Activated CD4-positive, CD25-positive, alpha-beta regulatory T cell treated with anti-CD3 and anti-CD28 coated beads, Interleukin-2, amount 50 U/mL, for 72 hours (primary cell): ENCODE measurements at regions not wholly inside any gene's neighbourhood (a gene's known extent, or its start where the extent isn't known, plus 50 kb on each side); places are given as distances from the start of the nearest gene placed in this dataset.
A peak's percentile ranks its signal among the peaks of the same experiment; 100 is the strongest.

ENCODE experiments used
- DNase-seq: peaks from one replicate; pipeline ENCODE4 v3.0.0; 2021

DNA sequence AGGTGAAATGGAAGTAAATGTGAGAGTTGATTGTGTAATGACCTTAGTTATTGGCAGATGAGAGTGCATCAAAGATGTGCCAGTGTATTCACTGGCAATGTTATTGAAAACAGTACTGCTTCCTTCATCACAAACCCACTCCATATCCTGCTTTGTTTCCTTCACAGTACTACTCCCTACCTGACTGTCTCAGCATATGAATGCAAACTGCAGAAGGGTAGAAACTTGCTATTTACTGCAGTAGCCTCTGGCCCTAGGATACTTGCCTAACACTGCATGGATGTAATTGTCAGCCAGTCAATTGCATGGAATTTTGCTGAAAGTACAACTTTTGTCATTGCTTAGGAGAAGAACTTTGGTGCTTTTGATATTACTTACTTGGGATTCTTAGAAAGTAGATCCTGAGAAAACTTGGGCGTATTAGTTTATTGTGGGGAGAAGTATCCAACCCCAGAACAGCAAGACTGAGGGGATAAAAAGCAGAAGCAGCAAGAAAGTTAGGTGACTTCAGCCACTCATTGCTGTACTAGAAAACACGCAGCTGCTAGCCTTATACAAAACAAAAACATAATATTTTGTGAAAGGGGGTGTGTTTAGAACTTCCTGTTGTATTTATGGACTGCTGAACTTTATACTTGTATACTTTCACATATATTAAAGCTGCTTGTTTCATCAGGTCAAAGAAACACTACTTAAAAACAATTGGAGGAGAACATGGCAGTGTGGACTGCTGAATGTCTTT lies 219.0 kb downstream of the CCNG2 start:
- no peak for DNase-seq

DNA sequence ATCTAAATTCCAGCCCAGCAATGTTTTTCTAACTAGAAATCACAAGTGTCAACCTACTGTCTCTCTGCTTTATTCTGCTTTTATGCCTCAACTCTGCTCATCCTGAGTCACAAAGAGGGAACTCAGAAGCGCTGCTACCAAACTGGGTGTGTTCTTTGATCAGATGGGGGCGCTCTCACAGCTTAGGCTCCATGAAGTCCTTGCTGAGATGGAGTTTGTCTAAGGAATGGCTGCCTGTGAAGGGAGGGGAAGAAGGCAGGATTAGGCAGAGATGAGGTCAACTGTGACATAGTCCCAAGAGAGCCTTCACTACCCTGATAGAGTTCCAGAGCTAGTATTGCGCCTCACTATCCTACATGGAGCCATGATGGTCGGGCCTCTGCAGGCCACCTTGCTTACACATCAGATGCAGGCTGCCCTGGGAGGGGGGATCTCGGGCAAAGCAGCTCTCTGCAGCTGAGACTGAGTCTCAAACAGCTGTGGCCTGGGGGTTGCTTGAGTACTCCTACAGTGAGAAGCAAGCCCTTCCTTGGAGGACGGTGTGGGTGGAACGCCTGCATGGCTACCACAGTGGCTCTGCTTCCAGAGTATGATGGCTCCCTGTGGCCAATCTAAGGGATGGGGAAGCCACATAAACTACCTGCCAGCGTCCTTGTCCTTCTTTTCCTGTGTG lies 219.9 kb downstream of the CCNG2 start:
- DNase-seq, result no peak

- DNase-seq, result no peak
Measured at GRCh38 chr4:77384094-77384493, 221.5 kb upstream of the CXCL13 start.

DNA sequence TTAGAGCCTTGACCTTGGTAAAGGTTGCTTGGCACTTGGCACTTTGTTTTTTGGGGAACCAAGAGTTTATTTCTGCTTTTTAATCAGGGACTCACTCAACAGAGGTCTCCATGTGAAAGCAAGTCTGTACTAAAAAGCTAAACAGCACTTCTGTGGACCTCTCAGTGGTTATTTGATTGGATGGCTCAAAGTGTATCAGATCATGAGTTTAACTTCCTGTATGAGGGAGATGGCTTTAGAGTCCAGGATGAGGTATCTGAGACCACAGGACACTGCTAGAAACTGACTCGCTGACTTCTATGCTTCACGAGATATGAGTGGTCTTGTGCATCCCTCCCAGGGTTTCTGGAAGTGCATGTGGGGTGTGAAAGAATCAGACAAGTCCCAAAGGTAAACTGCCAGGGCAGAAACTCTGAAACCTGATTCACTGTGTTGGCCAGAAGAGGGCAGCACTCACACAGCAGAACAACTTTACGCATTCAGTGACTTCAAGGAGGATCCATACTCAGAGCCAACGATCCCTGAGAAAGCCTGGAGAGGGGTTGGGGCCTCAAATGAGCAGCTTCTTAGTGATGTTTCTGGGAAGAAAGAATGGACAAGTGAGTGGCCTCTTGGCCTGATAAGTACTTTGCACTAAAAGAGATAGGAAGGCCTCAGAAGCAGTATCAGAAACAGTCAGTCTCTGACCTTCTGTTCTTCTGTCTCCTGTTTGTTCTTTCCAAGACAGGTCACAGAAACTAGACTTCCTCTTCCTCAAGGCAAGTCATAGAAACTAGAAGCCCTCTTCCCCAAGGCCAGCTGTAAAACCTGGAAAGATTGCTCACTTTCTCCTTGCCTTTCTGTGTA lies 220.3 kb upstream of the CXCL13 start:
- DNase-seq, result peak; percentile 53

DNA sequence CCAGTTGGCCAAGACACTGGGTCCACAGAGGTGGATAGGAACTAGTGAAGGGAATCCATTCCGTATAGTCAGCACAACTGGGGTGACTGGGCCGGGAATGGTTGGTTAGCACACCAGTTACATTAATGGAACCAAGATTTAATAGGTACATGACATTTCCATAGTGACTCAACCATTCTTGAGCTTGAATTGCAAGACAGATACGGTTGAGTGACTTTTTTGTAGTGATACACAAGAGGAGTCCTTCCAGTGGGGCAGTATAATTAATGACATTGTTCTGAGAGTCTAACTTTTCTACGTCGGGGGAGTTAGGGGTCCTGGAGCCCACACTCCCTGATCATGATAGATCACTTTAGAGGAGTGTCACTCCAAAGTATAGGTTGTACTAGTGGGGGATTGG lies 211.6 kb upstream of the CXCL13 start:
- DNase-seq, result no peak

DNA sequence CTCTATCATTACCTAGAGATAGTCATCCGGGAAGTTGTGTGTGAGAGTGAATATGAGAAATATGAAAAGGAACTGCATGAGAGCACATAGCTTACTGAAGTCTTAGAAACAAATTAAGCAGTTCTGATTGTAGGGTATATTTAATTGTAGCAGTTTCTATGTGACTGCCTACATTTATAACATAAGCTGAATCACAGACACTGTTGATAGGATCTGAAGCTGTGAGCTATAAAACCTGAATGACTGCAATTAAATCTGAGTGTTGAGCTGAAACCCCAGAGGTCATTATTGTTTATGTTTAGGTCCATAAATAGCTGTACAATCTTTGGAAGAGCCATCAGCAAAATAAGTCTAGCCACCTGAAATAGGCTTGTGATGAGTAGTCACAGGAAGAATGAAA lies 210.1 kb upstream of the CXCL13 start:
- no peak for DNase-seq

GRCh38 chr4:77398256-77398655 lies 207.4 kb upstream of the CXCL13 start:
- no peak for DNase-seq

DNA sequence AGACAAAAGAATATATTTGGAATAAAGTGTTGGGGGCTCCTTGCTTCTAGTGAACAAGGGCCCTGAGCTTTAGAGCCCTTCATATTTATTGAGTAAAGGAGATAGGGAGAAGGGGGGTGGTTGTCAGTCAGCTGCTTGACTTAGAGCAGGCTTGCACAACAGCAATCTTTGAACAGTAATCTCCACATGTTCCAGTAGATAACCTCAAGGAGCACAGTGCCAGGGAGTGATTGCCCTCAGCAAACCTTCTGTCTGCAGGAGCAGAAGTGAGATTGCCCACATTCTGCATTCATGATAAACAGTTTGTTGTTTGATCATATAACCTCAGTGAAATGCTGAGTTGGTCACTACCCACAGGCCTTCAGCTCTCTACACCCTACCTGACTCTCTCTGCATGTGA lies 205.8 kb upstream of the CXCL13 start:
- no peak for DNase-seq

- DNase-seq, result no peak
Measured at GRCh38 chr4:77413766-77414165, 191.9 kb upstream of the CXCL13 start.

DNA sequence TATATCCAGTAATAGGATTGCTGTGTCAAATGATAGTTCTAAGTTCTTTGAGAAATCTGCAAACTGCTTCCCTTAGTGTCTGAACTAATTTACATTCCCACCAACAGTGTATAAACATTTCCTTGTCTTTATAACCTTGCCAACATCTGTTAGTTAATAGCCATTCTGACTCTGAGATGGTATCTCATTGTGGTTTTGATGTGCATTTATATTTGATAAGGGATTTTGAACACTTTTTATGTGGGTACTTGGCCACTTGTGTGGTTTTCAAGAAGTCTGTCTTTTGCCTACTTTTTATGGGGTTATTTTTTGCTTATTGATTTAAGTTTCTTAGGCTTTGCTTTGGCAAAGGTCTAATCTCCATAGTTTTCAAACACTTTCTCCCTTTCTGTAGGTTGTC lies 189.9 kb upstream of the CXCL13 start:
- no peak for DNase-seq

DNA sequence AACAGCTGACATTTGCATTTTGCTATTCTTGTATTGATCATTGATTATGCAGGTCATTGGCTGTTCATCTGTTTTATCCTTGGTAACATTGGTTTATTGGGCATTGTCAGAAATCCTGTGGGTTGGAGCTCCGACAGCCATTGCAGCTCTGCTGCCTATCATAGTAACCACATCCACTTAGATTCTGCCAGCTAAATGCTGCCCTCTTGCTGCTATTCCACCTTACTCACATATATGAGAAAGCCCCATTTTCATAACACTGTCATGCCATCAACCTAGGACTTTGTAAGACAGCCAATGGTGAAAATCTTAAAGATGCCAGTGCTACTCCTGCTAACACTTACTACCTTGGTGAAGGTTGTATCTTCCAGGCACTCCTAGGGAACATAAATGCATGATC lies 187.3 kb upstream of the CXCL13 start:
- no peak for DNase-seq

GRCh38 chr4:77430847-77431246 lies 174.8 kb upstream of the CXCL13 start:
- DNase-seq, result no peak

DNA sequence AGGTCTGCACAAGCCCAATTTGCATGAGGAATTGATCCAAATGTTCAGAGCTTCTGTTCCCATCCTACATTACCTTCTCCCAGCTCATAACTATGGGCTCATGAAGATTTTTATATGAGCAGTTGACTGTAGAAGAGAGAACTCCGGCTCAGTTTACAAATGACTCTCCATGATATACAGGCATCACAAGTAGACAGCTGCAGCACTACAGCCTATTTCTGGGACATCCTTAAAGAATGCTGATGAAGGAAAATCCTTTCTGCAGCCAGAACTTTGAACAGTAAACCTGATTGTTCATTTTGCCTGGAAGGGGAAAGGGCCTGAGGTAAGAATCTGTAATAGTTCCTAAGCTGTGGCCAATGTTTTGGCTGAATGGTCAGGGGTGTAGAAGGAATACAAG lies 174.1 kb upstream of the CXCL13 start:
- no peak for DNase-seq

GRCh38 chr4:77432717-77433417 lies 172.8 kb upstream of the CXCL13 start:
- no peak for DNase-seq

GRCh38 chr4:77433418-77433733 lies 172.2 kb upstream of the CXCL13 start:
- DNase-seq, result no peak

DNA sequence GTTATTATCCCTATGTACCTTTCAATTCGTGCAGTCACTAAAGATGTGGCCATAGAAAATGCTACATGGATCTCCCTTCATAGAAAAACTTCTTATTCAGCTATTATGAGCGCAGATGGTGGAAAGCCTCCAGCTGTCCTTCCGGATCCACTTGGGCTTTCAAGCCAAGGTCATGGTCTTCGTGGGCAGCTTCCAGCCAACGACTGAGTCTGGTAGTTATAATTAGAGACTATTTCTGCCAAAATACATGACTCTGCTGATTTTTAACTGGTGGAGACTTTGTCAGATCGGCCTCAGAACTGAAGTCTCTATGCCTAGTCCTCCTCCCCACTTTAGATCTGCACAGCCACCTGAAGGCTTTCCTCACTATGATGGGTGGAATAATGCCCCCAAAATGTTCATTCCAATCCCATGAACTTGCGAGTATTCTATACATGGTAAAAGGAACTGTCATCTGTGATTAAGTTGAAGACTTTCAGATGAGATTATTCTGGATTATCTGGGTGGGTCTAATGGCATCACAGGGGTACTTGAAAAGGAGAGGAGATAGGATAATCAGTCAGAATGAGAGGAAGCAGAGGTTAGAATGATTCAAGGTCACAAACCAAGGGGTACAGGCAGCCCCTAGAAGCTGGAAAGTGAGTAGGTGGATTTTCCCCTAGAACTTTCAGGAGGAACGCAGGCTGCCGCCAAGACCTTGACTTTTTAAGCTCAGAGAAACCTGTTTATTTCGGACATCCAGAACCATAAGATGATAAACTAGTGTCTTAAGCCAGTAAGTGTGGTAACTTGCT lies 171.1 kb upstream of the CXCL13 start:
- DNase-seq, result no peak

DNA sequence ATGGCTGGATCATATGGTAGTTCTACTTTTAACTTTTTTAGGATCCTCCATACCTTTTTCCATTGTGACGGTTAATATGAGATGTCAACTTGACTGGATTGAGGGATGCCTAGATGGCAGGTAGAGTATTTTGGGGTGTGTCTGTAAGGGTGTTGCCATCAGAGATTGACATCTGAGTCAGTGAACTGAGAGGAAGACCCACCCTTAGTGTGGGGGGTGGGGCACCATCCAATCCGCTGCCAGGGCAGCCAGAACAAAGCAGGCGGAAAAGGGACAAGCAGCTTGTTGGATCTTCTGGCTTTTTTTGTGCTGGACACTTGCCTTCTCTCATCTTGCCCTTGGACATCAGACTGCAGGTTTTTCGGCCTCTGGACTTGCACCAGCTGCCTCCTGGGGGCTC lies 168.5 kb upstream of the CXCL13 start:
- DNase-seq, result no peak

- no peak for DNase-seq
Measured at GRCh38 chr4:77438549-77438948, 167.1 kb upstream of the CXCL13 start.

GRCh38 chr4:77443941-77444340 lies 161.7 kb upstream of the CXCL13 start:
- DNase-seq, result no peak

GRCh38 chr4:77445823-77446222 lies 159.8 kb upstream of the CXCL13 start:
- DNase-seq, result no peak

GRCh38 chr4:77446601-77447000 lies 159.0 kb upstream of the CXCL13 start:
- DNase-seq, result no peak

DNA sequence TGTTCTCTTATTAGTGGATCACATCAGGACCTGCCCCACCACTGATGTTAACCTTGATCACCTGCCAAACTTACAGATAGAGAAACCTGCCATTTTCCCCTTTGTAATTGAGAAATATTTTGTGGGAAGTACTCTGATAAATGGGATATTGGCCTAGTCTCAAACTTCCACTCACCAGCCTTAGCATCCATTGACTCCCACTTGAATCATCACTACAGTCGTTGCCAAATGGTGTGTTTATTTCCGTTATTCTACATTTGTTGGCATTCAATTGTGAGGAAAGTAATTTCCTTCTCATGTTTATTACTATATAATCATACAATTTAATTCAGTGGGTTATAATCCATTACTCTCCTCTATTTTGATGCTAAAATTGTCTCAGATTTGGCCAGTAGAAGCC lies 156.4 kb upstream of the CXCL13 start:
- no peak for DNase-seq

GRCh38 chr4:77450006-77450405 lies 155.6 kb upstream of the CXCL13 start:
- DNase-seq, result no peak
